Stimulated activated naive CD8-positive, alpha-beta T cell treated with anti-CD3 and anti-CD28 coated beads, Interleukin-15, Interleukin-2, amounts not matched to agents 100 ng/mL and 50 ng/mL, for 24 hours (primary cell): ENCODE measurements at regions not wholly inside any gene's neighbourhood (a gene's known extent, or its start where the extent isn't known, plus 50 kb on each side); places are given as distances from the start of the nearest gene placed in this dataset.

Experiments
- H3K27ac Mint-ChIP-seq: one replicate; pipeline ENCODE4 v1.8.0; 2021; ENCODE audit warnings: mild to moderate bottlenecking, mixed read lengths
- H3K27me3 Mint-ChIP-seq: one replicate; pipeline ENCODE4 v1.8.0; 2021; ENCODE audit warnings: mixed read lengths
- H3K36me3 Mint-ChIP-seq: one replicate; pipeline ENCODE4 v1.8.0; 2021; ENCODE audit warnings: low read depth, mixed read lengths
- H3K4me1 Mint-ChIP-seq: one replicate; pipeline ENCODE4 v1.8.0; 2021; ENCODE audit warnings: low read depth, mixed read lengths
- H3K4me3 Mint-ChIP-seq: one replicate; pipeline ENCODE4 v1.8.0; 2021; ENCODE audit warnings: mild to moderate bottlenecking, mixed read lengths
- H3K9me3 Mint-ChIP-seq: one replicate; pipeline ENCODE4 v1.8.0; 2021; ENCODE audit warnings: mixed read lengths

GRCh38 chr13:40384976-40385857, 281.2 kb downstream of the FOXO1 start:
- Mint-ChIP-seq H3K27ac (no peak overlapping the region), H3K4me1 (peaks cover 48% of the 10 kb centered on the region), H3K36me3 (peaks cover 7% of the 10 kb centered on the region), H3K9me3 (peaks cover 6% of the 10 kb centered on the region), H3K4me3 (no peak overlapping the region), H3K27me3 (no peaks in the 10 kb centered on the region)

DNA sequence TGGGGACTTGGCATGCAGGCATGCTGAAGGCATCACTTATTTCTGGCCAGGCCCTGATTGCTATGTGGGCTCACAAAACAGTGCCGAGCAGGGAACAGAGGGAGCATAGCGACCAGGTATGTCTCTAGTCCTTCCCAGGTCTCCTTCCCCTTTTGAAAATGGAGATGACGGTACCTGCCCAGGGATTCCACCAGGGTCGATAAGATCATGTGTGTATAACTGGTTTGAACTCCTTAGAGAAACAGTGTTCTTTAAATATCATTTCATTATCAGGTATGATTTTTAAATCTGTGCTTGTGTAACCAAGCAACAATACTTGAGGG, 280.6 kb downstream of the FOXO1 start:
- H3K27ac Mint-ChIP-seq = no peak overlapping the region
- no peak overlapping the region for H3K4me3 Mint-ChIP-seq
- peaks cover 53% of the 10 kb centered on the region for H3K4me1 Mint-ChIP-seq
- H3K9me3 Mint-ChIP-seq = peaks cover 6% of the 10 kb centered on the region
- H3K36me3 Mint-ChIP-seq = peaks cover 7% of the 10 kb centered on the region
- H3K27me3 Mint-ChIP-seq = no peaks in the 10 kb centered on the region

GRCh38 chr13:40386586-40386985, 279.9 kb downstream of the FOXO1 start:
- H3K27ac Mint-ChIP-seq = no peak overlapping the region
- peaks cover 53% of the 10 kb centered on the region for H3K4me1 Mint-ChIP-seq
- H3K4me3 Mint-ChIP-seq = no peak overlapping the region
- no peaks in the 10 kb centered on the region for H3K27me3 Mint-ChIP-seq
- peaks cover 7% of the 10 kb centered on the region for H3K36me3 Mint-ChIP-seq
- peaks cover 6% of the 10 kb centered on the region for H3K9me3 Mint-ChIP-seq

DNA sequence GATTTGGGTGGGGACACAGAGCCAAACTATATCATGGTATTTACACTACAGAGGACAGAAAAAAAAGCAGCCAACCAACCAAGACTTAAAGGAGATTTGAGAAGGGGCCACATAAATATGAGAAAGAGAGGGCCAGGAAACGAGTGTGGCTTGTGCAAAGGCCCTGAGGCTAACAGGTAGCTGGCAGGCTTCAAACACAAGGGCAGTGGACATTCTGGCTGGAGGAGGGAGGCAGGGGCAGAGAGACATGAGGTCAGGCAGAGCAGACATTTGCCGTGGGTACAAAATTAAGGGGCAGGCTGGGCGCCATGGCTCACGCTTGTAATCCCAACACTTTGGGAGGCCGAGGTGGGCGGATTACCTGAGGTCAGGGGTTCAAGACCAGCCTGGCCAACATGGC, 278.7 kb downstream of the FOXO1 start:
- Mint-ChIP-seq H3K4me3 (peak overlapping the region; percentile 81), H3K9me3 (peaks cover 6% of the 10 kb centered on the region), H3K4me1 (peaks cover 53% of the 10 kb centered on the region), H3K27ac (peak overlapping the region; percentile 94), H3K27me3 (no peaks in the 10 kb centered on the region), H3K36me3 (peaks cover 7% of the 10 kb centered on the region)

GRCh38 chr13:40388617-40389016, 277.8 kb downstream of the FOXO1 start:
- H3K36me3 Mint-ChIP-seq = peaks cover 7% of the 10 kb centered on the region
- peaks cover 6% of the 10 kb centered on the region for H3K9me3 Mint-ChIP-seq
- H3K4me1 Mint-ChIP-seq = peaks cover 51% of the 10 kb centered on the region
- no peaks in the 10 kb centered on the region for H3K27me3 Mint-ChIP-seq
- peak overlapping the region; percentile 86 for H3K4me3 Mint-ChIP-seq
- peak overlapping the region; percentile 99 for H3K27ac Mint-ChIP-seq

- H3K4me3 Mint-ChIP-seq = peak overlapping the region; percentile 86
- H3K27ac Mint-ChIP-seq = peak overlapping the region; percentile 99
- H3K27me3 Mint-ChIP-seq = no peaks in the 10 kb centered on the region
- H3K9me3 Mint-ChIP-seq = peaks cover 6% of the 10 kb centered on the region
- peaks cover 49% of the 10 kb centered on the region for H3K4me1 Mint-ChIP-seq
- H3K36me3 Mint-ChIP-seq = peaks cover 7% of the 10 kb centered on the region
Measured at GRCh38 chr13:40389081-40389641, 277.3 kb downstream of the FOXO1 start.

DNA sequence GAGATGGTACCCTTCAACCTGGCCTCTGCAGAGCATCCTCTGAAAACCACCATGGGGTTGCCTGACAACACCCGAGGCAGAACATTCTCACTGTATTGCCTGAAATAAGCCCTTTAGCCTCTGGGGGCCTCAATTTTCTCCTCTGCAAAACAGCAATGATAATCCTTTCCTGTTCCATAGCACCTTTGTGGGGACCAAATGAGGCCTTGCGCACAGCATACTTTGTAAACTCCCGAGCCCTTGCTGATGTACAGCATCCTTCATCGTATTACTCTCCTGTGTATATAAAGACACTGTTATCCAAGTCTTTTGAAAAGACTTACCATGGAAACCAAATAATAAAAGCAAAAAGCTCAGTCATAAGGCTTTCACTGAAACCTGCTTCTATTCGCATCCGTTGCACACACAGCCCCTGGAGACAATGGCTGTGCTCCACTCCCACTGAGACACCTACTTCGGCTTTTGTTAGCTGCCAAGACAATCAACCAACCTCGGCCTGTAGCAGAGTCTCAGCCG, 276.0 kb downstream of the FOXO1 start:
- H3K27ac Mint-ChIP-seq = no peak overlapping the region
- H3K9me3 Mint-ChIP-seq = peaks cover 11% of the 10 kb centered on the region
- peaks cover 7% of the 10 kb centered on the region for H3K36me3 Mint-ChIP-seq
- H3K27me3 Mint-ChIP-seq = no peaks in the 10 kb centered on the region
- no peak overlapping the region for H3K4me3 Mint-ChIP-seq
- H3K4me1 Mint-ChIP-seq = peaks cover 44% of the 10 kb centered on the region

DNA sequence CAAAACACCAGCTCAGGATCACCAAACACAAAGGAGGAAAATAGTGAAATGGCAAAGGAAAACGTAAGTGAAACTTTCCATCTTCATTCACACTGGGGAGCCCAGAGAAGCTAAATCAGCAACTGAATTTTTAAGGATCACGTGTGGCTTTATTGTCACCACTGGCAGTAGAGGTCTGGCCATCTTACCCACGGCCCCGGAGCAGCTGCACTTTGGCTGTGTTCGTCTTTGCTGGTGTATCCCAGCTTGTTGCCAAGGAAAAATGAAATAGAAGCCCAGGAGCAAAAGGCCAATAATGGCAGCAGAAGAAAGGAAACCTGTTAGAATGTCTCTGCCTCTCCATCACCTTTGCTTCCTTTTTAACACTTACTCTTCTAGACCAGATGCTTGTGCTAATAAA, 274.7 kb downstream of the FOXO1 start:
- H3K9me3 Mint-ChIP-seq = peaks cover 11% of the 10 kb centered on the region
- peaks cover 40% of the 10 kb centered on the region for H3K4me1 Mint-ChIP-seq
- no peak overlapping the region for H3K27ac Mint-ChIP-seq
- peaks cover 7% of the 10 kb centered on the region for H3K36me3 Mint-ChIP-seq
- no peak overlapping the region for H3K4me3 Mint-ChIP-seq
- H3K27me3 Mint-ChIP-seq = no peaks in the 10 kb centered on the region

GRCh38 chr13:40394304-40394985, 272.0 kb downstream of the FOXO1 start:
- Mint-ChIP-seq H3K36me3 (no peaks in the 10 kb centered on the region), H3K27me3 (no peaks in the 10 kb centered on the region), H3K9me3 (peaks cover 6% of the 10 kb centered on the region), H3K27ac (no peak overlapping the region), H3K4me1 (peaks cover 19% of the 10 kb centered on the region), H3K4me3 (no peak overlapping the region)

GRCh38 chr13:40398065-40398464, 268.4 kb downstream of the FOXO1 start:
- Mint-ChIP-seq H3K27ac (no peak overlapping the region), H3K36me3 (no peaks in the 10 kb centered on the region), H3K9me3 (peaks cover 6% of the 10 kb centered on the region), H3K4me3 (no peak overlapping the region), H3K27me3 (no peaks in the 10 kb centered on the region), H3K4me1 (peaks cover 32% of the 10 kb centered on the region)

GRCh38 chr13:40399756-40400155, 266.7 kb downstream of the FOXO1 start:
- Mint-ChIP-seq H3K4me3 (no peak overlapping the region), H3K36me3 (no peaks in the 10 kb centered on the region), H3K27ac (no peak overlapping the region), H3K9me3 (no peaks in the 10 kb centered on the region), H3K4me1 (peaks cover 41% of the 10 kb centered on the region), H3K27me3 (no peaks in the 10 kb centered on the region)

DNA sequence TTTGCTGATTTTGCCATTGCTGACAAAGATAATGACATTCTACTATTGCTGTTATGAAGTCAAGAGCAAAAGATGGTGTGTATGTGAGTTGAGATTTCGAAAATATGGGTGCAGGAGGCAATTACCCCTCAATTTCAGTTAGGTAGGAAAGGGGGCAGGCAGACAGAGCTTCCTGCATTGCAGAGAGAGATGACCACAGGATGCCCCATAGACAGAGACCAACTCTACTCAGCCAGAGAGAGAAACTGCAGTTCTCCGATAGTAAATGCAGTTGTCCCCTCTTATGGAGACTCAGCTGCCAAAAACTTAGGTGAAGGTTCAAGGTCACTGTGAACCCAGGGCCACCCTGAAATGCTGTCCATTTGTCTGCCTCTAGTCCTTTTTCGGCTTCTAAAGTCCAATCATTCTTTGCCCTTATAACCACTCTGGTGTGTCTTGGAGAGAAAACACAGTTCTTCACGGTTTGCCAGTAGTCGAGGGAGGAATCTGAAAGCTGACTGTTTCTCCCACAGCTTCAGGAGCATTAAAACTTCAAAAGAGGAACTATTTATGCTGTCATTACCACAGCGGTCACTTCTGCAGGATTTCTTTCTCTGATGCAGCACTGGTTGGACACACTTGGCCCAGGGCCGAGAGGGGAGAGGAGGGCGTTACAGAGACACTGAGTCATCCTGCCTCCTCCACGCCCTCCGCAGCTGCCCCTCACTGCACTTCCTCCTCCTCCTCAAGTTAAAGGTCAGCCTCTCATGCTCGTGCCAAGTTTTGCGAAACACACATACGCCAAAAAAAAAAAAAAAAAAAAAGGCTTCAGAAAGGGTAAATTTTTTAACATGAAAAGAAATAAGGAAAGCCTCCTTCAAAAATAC, 264.3 kb downstream of the FOXO1 start:
- Mint-ChIP-seq H3K27ac (peak overlapping the region; percentile 60), H3K36me3 (no peaks in the 10 kb centered on the region), H3K4me3 (peak overlapping the region; percentile 57), H3K4me1 (peaks cover 37% of the 10 kb centered on the region), H3K9me3 (no peaks in the 10 kb centered on the region), H3K27me3 (no peaks in the 10 kb centered on the region)

GRCh38 chr13:40402931-40403431, 263.5 kb downstream of the FOXO1 start:
- Mint-ChIP-seq H3K9me3 (no peaks in the 10 kb centered on the region), H3K4me3 (peak overlapping the region; percentile 57)

DNA sequence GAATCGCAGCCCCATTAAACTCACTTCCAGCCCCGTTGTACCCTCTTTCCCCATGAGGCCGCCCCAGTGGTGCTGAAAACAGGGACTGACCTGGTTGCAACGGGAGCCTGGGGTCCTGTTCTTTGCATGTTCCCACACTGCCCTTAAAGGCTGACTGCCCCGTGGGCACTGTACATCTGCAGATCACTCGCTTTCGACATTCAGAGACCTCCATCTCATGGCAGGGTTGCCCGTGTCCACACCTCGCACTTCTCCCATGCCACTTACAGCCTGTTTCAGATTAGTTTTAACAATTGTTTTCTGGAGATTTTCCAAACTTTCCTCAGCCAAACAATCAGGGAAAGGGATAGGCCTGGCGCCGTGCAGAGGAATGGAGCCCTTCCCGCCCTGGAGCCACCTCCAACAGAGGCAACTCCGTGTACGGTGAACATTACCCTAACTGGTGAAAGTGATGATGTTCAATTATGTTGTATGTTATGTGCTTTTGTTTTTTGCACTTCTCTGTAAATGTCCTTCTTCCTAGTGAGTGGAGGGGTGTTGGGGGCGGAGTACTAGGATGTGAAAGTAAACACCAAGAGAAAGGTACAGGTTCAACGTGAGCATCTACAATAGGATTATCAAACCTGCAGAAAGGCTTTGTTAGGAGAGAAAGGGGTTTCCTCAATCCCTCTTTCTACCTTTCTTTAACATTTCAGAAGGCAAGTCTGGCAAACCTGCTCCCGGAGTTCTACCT, 262.8 kb downstream of the FOXO1 start:
- H3K9me3 Mint-ChIP-seq = no peaks in the 10 kb centered on the region
- H3K4me1 Mint-ChIP-seq = peaks cover 34% of the 10 kb centered on the region
- no peaks in the 10 kb centered on the region for H3K27me3 Mint-ChIP-seq
- no peak overlapping the region for H3K4me3 Mint-ChIP-seq
- no peaks in the 10 kb centered on the region for H3K36me3 Mint-ChIP-seq
- H3K27ac Mint-ChIP-seq = no peak overlapping the region

More at GRCh38 chr13:40402931-40403431, 263.5 kb downstream of the FOXO1 start:
- no peaks in the 10 kb centered on the region for H3K27me3 Mint-ChIP-seq
- peaks cover 34% of the 10 kb centered on the region for H3K4me1 Mint-ChIP-seq
- H3K27ac Mint-ChIP-seq = peak overlapping the region; percentile 49
- no peaks in the 10 kb centered on the region for H3K36me3 Mint-ChIP-seq
